ENCODE measurements at regions not wholly inside any gene's neighbourhood (a gene's known extent, or its start where the extent isn't known, plus 50 kb on each side); places are given as distances from the start of the nearest gene placed in this dataset.
"Not testable (repeated sequence)": the region's sequence is repeated elsewhere in the genome, so short reads cannot be mapped to it uniquely, and the experiment has no call there.

- TF ChIP-seq POU6F1 (CRISPR knock-in tag; IDR thresholded peaks at IDR 0.05; ENCODE audit: borderline replicate concordance, low read depth) (no peak), ARNTL (CRISPR knock-in tag; IDR thresholded peaks at IDR 0.05; ENCODE audit: borderline replicate concordance, low read depth) (no peak), TOX (CRISPR knock-in tag; IDR thresholded peaks at IDR 0.05; ENCODE audit: borderline replicate concordance) (no peak), BACH2 (CRISPR knock-in tag; IDR thresholded peaks at IDR 0.05; ENCODE audit: borderline replicate concordance) (no peak), ZNF565 (CRISPR knock-in tag; conservative IDR thresholded peaks at IDR 0.05; ENCODE audit: low read depth) (no peak), ZC3H10 (CRISPR knock-in tag; IDR thresholded peaks at IDR 0.05) (no peak), ZFP3 (CRISPR knock-in tag; IDR thresholded peaks at IDR 0.05) (no peak), ISL1 (CRISPR knock-in tag; IDR thresholded peaks at IDR 0.05) (no peak), ZNF70 (CRISPR knock-in tag; IDR thresholded peaks at IDR 0.05) (no peak)
- TF ChIP-seq, protein P1, sequence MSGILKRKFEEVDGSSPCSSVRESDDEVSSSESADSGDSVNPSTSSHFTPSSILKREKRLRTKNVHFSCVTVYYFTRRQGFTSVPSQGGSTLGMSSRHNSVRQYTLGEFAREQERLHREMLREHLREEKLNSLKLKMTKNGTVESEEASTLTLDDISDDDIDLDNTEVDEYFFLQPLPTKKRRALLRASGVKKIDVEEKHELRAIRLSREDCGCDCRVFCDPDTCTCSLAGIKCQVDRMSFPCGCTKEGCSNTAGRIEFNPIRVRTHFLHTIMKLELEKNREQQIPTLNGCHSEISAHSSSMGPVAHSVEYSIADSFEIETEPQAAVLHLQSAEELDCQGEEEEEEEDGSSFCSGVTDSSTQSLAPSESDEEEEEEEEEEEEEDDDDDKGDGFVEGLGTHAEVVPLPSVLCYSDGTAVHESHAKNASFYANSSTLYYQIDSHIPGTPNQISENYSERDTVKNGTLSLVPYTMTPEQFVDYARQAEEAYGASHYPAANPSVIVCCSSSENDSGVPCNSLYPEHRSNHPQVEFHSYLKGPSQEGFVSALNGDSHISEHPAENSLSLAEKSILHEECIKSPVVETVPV (CRISPR knock-in tag; IDR thresholded peaks at IDR 0.05): no peak
- ATAC-seq: no peak
Observed at GRCh38 chr22:25348391-25348790, 129.0 kb downstream of the CRYBB2 start.

DNA sequence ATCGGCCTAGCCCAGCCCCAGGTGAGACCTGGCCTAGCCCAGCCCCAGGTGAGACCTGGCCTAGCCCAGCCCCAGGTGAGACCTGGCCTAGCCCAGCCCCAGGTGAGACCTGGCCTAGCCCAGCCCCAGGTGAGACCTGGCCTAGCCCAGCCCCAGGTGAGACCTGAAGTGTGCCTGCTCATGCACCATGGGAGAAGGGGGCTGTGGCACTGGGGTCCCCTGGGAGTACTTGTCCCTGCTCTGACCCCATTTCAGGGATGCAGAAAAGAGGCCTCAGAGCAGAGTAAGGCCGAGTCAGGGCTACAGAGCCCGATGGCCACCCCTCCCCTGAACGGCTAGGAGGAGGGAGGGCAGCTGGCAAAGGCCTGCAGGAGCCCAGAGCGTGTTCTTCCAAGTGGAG lies 129.6 kb downstream of the CRYBB2 start:
- not testable (repeated sequence) for ATAC-seq

DNA sequence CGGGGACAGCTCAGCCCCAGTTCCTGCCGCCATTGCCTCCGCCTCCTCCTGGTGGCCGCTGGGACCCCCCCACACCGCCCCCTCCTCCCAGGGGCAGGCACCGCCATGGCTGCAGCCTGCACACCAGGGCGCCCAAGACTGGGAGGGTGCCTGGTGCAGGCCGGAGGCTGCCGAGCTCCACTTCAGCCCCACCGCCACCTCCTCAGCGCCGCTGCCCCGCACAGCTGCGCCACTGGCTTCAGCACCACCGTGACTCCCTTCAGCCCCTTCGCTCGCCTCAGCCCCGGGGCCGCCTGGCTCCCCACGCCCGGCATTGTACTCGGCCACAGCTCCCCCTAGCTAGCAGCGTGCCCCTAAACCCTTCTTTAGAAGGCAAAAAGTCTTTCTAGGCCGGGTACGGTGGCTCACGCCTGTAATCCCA lies 131.1 kb downstream of the CRYBB2 start:
- TF ChIP-seq BACH2 (CRISPR knock-in tag; IDR thresholded peaks at IDR 0.05; ENCODE audit: borderline replicate concordance) (no peak), PATZ1 (CRISPR knock-in tag; IDR thresholded peaks at IDR 0.05; ENCODE audit: borderline replicate concordance) (no peak), CSDC2 (CRISPR knock-in tag; IDR thresholded peaks at IDR 0.05) (no peak), RARB (CRISPR knock-in tag; IDR thresholded peaks at IDR 0.05) (no peak), ZNF8 (CRISPR knock-in tag; IDR thresholded peaks at IDR 0.05) (no peak), ISL1 (CRISPR knock-in tag; IDR thresholded peaks at IDR 0.05) (no peak)
- no peak for ATAC-seq

DNA sequence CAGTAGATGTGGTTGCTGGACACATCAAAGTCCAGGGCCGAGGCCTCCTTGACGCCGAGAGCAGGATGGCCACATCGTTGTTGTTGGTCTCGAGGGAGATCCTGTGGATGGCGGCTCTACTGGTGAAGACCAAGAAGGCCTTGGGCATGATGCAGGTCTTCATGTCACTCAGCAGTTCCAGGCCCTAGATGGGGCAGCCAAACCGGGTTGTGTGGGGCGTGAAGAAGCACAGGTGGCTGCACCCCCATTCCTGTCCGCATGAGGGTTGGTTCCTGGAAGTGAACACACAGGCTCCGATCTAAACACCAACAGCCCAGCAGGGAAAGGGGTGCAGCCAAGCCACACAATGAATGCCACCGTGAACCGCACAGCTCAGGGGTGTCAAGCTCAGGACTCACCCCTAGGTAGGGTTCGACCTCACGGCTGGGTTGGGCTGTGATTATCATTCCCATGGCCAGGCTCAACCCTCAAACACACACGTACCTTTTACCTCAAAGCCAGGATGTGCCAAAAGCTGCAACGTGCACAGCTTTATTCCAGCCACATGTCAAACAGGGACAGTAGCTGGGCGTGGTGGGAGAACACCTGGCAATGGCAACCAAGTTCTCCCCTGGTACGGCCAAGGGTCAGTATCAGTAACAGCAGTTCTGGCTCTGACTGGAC lies 132.3 kb downstream of the CRYBB2 start:
- ATAC-seq: no peak
- TF ChIP-seq, protein P2, sequence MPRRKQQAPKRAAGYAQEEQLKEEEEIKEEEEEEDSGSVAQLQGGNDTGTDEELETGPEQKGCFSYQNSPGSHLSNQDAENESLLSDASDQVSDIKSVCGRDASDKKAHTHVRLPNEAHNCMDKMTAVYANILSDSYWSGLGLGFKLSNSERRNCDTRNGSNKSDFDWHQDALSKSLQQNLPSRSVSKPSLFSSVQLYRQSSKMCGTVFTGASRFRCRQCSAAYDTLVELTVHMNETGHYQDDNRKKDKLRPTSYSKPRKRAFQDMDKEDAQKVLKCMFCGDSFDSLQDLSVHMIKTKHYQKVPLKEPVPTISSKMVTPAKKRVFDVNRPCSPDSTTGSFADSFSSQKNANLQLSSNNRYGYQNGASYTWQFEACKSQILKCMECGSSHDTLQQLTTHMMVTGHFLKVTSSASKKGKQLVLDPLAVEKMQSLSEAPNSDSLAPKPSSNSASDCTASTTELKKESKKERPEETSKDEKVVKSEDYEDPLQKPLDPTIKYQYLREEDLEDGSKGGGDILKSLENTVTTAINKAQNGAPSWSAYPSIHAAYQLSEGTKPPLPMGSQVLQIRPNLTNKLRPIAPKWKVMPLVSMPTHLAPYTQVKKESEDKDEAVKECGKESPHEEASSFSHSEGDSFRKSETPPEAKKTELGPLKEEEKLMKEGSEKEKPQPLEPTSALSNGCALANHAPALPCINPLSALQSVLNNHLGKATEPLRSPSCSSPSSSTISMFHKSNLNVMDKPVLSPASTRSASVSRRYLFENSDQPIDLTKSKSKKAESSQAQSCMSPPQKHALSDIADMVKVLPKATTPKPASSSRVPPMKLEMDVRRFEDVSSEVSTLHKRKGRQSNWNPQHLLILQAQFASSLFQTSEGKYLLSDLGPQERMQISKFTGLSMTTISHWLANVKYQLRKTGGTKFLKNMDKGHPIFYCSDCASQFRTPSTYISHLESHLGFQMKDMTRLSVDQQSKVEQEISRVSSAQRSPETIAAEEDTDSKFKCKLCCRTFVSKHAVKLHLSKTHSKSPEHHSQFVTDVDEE (CRISPR knock-in tag; IDR thresholded peaks at IDR 0.05): no peak
- TF ChIP-seq POU6F1 (CRISPR knock-in tag; IDR thresholded peaks at IDR 0.05; ENCODE audit: borderline replicate concordance, low read depth) (no peak), TCF4 (CRISPR knock-in tag; IDR thresholded peaks at IDR 0.05; ENCODE audit: borderline replicate concordance) (no peak), RARB (CRISPR knock-in tag; IDR thresholded peaks at IDR 0.05) (no peak), ARNTL (CRISPR knock-in tag; IDR thresholded peaks at IDR 0.05; ENCODE audit: borderline replicate concordance, low read depth) (no peak), OSR1 (CRISPR knock-in tag; IDR thresholded peaks at IDR 0.05) (no peak), ZNF565 (CRISPR knock-in tag; conservative IDR thresholded peaks at IDR 0.05; ENCODE audit: low read depth) (no peak), PPARA (CRISPR knock-in tag; IDR thresholded peaks at IDR 0.05; ENCODE audit: borderline replicate concordance) (no peak), GLIS3 (CRISPR knock-in tag; IDR thresholded peaks at IDR 0.05) (no peak), ZFP3 (CRISPR knock-in tag; IDR thresholded peaks at IDR 0.05) (no peak), ZNF8 (CRISPR knock-in tag; IDR thresholded peaks at IDR 0.05) (no peak), PATZ1 (CRISPR knock-in tag; IDR thresholded peaks at IDR 0.05; ENCODE audit: borderline replicate concordance) (no peak), ZC3H10 (CRISPR knock-in tag; IDR thresholded peaks at IDR 0.05) (no peak), ESRRG (CRISPR knock-in tag; IDR thresholded peaks at IDR 0.05) (no peak), CSDC2 (CRISPR knock-in tag; IDR thresholded peaks at IDR 0.05) (no peak), ZFP30 (CRISPR knock-in tag; IDR thresholded peaks at IDR 0.05) (no peak), BACH2 (CRISPR knock-in tag; IDR thresholded peaks at IDR 0.05; ENCODE audit: borderline replicate concordance) (no peak), ZNF70 (CRISPR knock-in tag; IDR thresholded peaks at IDR 0.05) (no peak)
- TF ChIP-seq, protein P1 (CRISPR knock-in tag; IDR thresholded peaks at IDR 0.05): no peak
